ENCODE measurements at regions not wholly inside any gene's neighbourhood (a gene's known extent, or its start where the extent isn't known, plus 50 kb on each side); places are given as distances from the start of the nearest gene placed in this dataset.

GRCh38 chr10:4775808-4776207 is 50.2 kb upstream of the AKR1E2 start:
- DNase-seq = no peak

DNA sequence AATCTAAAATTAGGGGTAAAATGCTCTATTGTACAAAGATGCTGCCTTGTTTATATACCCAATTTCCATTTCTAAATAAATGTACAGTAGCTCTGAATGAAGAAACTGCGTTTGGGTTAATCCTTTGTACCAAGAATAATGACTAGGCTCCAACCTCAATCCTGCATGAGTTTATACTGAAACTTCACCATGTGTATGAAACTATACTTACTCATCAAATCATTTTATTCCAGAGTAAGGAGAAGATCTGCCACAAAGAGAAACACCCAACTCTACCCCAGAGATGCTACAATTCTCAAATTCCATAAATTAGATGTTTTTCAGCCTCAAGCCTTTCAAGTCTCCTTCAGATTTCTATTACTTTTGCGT is 53.8 kb upstream of the AKR1E2 start:
- no peak for DNase-seq

DNA sequence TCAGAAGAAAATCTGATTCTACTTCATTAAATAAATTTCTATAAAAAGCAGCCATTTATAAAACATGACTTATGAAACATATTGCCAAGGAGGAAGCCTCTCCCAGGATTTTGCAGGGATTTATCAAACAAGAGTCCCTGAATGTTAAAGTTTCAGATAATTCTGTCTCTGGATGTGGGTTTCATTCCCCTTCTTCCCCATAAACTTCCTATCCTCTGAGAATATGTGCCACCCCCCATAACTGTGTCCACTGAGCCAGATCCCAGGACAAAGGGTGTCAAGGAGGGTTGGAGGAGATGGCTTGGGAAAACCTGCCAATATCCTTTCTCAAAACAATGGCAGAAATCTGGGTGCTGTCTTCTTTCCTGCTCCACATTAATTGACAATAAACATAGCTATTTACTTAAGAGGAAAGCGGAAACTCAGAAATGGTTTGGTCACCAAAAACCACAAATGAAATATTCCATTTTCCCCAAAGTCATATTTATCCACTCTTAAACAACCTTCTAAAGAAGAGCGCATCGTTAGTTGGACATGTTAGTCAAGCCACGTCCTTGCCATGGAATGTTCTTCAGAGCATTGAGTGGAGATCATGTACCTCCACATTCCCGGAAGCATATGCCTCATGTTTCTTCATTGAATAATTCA is 54.3 kb upstream of the AKR1E2 start:
- DNase-seq = no peak

GRCh38 chr10:4770801-4771553 is 55.0 kb upstream of the AKR1E2 start:
- DNase-seq = no peak

DNA sequence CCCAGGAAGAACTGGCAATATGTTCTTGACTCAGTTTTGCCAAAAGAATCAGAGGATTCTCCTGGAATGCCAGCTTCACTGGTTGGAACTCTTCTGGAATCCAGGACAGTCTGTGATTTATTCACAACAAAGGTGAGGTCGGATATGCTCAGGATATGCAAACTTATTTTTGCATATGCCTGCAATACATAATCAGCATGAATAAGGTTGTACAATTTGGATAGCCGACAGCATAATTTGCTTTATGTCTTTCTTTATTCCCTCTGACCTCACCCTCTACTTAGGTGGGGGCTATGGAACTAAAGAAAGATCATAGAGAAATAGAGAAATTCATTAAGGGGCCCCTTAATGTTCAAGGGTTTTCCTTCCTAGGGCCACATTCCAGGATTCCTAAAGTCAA is 57.6 kb upstream of the AKR1E2 start:
- DNase-seq = no peak

DNA sequence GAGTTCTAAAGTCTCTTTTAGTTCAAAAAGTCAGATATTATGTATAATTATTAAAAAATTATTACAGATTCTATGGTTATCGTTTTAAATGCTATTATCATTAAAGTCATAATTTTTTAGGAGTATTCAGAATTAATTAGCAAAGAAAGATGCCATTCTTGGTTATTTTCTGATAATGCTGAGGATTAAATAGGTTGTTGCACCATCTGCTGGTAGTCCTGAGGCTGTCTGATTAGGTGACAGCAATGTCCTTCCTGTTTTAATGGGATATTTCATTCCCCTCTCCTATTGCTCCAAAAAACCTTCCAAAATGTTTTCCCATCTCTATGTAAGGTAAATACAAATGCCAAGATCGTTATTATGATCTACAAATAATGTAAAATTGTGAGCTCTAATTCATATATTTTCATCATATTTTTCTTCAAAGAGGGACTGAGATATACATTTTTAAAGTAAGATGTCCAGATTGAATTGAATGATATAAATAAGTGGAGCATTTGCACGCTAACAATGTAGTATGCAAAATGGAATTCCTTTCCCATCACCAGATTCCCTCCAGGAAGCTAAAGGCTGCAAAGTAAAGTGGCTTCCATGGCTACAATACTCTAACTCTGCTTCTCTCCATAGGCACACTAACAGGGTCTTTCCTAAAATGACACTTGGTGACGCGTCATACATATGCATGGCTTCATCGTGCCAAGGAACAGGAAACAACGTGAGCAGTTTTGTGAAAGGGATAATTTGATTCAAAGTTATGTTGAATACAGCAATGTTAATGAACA is 58.8 kb upstream of the AKR1E2 start:
- peak; percentile 13 for DNase-seq

GRCh38 chr10:4766454-4766853 is 59.6 kb upstream of the AKR1E2 start:
- no peak for DNase-seq

GRCh38 chr10:4765428-4765827 is 60.6 kb upstream of the AKR1E2 start:
- no peak for DNase-seq

GRCh38 chr10:4763960-4764428 is 62.0 kb upstream of the AKR1E2 start:
- DNase-seq = no peak

GRCh38 chr10:4763513-4763912 is 62.5 kb upstream of the AKR1E2 start:
- no peak for DNase-seq

DNA sequence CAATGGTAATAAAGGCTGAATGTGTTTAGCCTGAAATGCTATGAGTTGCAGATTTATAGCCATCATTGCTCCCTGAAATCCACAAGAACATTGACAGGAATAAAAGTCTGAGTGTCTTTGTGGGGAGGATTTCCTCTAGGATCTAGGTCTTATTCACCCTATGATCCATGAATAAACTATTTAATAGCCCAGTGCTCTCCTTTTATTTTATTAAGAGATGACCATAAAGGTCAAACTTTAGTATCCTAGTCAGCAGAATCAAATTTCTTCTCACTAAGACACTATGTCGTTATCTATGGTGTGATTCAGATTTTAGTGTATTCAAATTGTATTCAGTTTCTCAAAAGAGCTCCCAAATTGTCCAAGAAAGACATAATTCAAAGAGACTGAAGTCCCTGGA is 67.8 kb upstream of the AKR1E2 start:
- DNase-seq = no peak

DNA sequence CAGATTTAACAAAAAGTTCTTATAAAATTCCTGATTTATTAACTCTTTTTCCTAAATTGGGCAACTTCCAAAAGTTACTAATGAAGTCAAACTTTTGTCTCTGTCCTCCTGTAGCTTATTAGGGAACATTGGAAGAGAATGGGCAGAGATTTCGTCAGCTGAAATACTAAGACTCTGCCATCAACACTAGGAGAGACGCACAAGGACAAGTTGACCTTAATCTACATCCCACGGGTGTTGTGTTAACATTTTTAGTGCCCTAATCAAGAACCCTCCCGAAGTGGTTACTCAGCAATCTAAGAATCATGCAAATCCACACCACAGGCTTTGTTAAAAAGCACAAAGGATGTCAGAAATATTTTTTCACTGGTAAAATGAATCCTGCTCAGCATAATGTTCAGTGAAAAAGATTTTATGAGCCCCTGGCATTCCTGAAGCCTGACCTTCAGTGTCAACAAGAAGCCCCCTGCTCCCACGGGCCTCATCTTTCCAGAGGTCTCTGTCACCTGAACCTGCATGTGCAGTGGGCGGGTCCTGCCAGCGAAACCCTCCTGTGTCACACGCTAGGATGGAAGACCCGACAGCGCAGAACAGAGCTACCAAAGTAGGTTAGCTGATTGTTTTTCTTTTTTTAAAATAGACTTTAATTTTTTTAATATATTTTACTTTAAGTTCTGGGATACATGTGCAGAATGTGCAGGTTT is 70.6 kb upstream of the AKR1E2 start:
- DNase-seq = no peak

DNA sequence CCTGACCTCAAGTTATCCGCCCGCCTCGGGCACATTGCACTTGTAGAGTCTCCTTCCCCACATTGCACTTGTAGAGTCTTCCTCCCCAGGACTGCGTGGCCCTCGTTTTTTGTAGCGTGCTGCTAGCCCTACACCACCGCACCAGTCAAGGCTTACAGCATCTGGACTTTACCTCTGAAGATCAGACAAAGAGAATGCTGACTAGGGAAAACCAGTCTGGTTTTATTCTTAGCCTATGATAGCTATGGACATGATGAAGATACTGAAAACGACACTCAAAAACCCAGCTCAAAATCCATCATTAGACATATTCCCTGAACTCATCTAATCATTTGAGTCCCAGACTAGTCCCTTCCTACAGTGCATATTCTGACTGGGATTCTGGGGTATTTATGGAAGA is 71.9 kb upstream of the AKR1E2 start:
- DNase-seq = no peak

DNA sequence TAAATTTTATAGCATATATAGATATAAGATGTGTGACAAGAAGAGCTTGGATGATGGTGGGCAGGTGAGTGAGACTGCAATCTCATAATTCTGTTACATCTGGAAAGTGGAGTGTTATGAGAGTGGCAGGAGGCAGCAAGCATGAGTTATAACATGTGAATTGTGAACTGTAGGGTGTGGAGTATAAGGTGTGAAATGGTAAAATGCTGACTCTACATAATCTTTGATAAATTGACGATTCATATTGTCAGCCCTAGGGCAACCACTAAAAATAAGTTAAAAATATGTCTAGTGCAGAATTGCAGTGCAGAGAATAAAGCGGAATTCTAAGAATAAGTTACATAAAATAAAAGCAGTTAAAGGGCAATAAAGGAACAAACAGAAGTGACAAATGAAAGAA is 74.8 kb upstream of the AKR1E2 start:
- DNase-seq = no peak

GRCh38 chr10:4749271-4749574 is 76.8 kb upstream of the AKR1E2 start:
- DNase-seq = no peak

DNA sequence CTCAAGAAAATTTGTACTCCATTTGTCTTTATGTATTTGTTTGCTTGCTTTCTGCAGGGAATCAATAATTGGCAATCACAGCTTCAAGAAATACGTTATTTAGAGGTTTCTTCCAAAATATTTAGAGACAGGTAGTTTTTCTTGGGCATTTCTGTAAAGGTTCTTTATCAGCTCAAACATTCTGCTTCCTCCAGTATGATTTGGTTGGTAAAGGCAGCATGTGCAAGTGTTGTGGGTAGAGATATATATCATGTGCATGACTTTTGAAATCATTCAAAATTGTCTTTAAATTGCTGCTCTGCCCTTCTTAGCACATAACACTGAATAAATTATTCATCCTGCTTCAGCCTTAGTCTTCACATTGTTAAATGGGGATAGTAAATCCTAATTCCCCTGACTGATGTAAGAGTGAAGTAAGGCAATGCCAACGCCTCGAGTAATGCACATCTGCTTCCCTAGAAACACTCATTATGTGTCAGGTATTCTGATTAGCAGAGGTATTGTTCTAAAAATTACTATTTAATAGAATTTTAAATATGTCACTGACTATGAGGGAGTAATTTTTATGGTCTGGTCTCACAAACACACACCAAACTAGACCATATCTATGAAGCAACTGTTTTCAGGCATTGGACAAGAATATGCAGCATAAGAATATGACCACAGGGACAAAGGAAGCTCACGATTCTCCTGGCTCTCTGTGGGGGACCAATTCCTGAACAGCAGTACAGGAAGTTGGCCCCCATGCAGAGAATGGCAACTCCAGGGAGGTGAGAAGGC is 77.3 kb upstream of the AKR1E2 start:
- DNase-seq = no peak

- no peak for DNase-seq
Measured at GRCh38 chr10:4742217-4742616, 83.8 kb upstream of the AKR1E2 start.

GRCh38 chr10:4740471-4740870 is 85.5 kb upstream of the AKR1E2 start:
- DNase-seq = no peak

GRCh38 chr10:4736608-4737007 is 89.4 kb upstream of the AKR1E2 start:
- DNase-seq = no peak

DNA sequence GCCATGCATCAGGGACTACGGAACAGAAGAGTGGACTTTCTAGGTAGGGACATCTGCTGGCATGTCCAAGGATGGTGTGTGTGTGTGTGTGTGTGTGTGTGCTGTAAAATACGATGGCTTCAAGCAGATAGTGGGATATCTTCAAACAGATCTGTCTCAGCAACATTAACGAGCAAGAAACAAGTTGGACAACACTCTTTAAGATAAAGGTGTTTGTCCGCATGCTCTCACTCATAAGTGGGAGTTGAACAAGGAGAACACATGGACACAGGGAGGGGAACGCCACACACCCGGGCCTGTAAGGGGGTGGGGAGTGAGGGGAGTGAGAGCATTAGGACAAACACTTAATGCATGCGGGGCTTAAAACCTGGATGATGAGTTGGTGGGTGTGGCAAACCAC is 89.8 kb upstream of the AKR1E2 start:
- no peak for DNase-seq

GRCh38 chr10:4733843-4734224 is 92.2 kb upstream of the AKR1E2 start:
- no peak for DNase-seq

GRCh38 chr10:4733150-4733842 is 92.7 kb upstream of the AKR1E2 start:
- no peak for DNase-seq

Measured in NCI-H1092 treated with DMSO at 0.1 percent for 48 hours (cell line).